GM06990 (cell line): ENCODE measurements at regions not wholly inside any gene's neighbourhood (a gene's known extent, or its start where the extent isn't known, plus 50 kb on each side); places are given as distances from the start of the nearest gene placed in this dataset.

Experiments
- DNase-seq: peaks from one replicate; pipeline ENCODE4 v3.0.0-alpha.2; 2011; ENCODE audit not compliant: insufficient read length; ENCODE audit errors: extremely low read depth
- H3K27me3 ChIP-seq: replicated peaks from 2 replicates; pipeline ENCODE4 v1.6.0; 2011; ENCODE audit warnings: low read length; ENCODE audit not compliant: control insufficient read depth, insufficient read depth
- H3K36me3 ChIP-seq: 2 replicates; pipeline ENCODE4 v1.5.1; 2011; ENCODE audit warnings: low read length; ENCODE audit not compliant: control insufficient read depth, insufficient read depth
- H3K4me3 ChIP-seq: replicated peaks from 2 replicates; pipeline ENCODE4 v1.5.1; 2011; ENCODE audit warnings: low read depth, mild to moderate bottlenecking, control low read depth, low read length
- TF ChIP-seq, protein P1 (sequence below): IDR thresholded peaks from 2 replicates; pipeline ENCODE4 v1.5.1; 2011; ENCODE audit warnings: low read length, control low read depth, mild to moderate bottlenecking, inconsistent platforms; ENCODE audit not compliant: insufficient read depth, poor library complexity, severe bottlenecking

DNA sequence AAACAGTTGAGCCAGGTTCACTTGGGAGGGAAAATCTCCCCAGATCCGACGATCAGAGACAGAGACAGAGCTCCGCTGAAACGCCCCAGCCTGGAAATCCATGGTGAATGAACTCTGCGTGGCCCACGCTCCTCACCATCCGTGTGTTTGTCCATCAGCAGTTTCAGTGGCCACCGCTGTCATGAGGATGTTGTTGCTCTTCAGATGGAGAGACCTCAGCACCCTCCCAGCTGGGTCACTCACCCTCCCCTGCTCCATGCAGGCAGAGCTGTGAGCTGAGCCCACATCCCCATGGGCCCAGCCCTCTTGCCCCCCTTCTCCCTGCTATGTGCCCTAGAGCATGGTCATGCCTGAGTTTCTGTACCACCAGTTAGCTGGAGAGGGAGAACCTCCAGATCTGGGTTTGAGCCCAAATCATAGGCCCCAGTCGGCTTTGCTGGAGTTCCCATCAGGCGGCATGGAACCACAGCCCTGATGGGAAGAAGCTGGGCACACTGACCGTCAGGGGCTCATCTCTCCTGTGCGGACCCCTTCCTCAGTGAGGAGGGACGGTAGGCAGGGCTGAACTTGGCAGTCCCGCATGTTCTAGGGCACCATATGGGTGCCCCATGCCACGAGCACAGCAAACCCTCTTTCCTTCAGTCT, 154.4 kb upstream of the COL5A1 start:
- no peaks in the 10 kb centered on the region for H3K36me3 ChIP-seq
- H3K4me3 ChIP-seq, result no peak overlapping the region
- DNase-seq, result no peak
- TF ChIP-seq, protein P1, sequence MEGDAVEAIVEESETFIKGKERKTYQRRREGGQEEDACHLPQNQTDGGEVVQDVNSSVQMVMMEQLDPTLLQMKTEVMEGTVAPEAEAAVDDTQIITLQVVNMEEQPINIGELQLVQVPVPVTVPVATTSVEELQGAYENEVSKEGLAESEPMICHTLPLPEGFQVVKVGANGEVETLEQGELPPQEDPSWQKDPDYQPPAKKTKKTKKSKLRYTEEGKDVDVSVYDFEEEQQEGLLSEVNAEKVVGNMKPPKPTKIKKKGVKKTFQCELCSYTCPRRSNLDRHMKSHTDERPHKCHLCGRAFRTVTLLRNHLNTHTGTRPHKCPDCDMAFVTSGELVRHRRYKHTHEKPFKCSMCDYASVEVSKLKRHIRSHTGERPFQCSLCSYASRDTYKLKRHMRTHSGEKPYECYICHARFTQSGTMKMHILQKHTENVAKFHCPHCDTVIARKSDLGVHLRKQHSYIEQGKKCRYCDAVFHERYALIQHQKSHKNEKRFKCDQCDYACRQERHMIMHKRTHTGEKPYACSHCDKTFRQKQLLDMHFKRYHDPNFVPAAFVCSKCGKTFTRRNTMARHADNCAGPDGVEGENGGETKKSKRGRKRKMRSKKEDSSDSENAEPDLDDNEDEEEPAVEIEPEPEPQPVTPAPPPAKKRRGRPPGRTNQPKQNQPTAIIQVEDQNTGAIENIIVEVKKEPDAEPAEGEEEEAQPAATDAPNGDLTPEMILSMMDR, result no peak
- no peaks in the 10 kb centered on the region; the same call in 1 of the 2 replicates for H3K27me3 ChIP-seq

DNA sequence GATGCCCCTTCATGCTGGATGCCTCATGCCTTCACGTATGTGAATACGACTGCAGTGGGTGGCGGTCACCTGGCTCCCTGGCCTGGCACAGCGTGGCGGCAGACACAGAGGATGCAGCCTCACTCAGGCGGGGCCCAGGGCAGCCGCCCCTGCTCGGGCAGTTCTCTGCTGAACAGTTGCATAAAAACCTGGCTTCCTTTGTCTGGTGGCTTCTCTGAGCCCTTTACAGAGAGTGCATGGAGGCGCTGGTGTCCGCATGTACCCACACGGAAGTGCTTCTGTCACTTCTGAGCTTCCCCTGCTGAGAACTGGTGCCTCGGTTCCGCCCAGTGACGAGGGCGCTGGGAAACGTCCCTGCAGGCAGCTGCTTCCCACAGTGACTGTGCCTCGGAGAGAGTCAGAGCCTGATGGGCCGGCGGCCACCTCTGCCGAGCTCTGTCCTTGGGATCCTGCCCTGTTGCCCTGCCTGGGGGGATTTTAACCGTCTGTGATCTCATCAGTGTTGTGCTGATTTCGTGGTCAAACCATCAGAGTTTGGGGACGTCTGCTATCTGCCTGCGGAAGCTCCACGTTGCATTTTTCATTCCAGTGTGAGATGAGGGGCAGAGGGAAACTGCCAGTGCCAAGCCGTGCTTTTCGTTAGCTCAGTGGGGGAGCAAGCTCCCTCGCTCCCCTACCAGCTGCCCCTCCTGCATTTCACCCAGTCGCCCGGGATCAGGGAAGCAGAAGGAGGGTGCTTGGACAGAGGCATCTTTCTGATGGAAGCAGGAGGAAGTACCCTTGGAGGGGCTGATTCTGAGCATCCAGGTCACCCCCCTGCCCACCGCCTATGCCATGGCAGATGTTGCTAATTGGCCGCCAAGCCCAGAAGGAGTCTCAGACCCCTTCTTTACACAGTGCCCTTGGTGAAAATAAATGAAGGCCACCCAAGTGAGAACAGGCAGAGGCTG, 153.0 kb upstream of the COL5A1 start:
- Histone ChIP-seq H3K4me3 (no peak overlapping the region), H3K27me3 (no peaks in the 10 kb centered on the region; the same call in 1 of the 2 replicates), H3K36me3 (no peaks in the 10 kb centered on the region)
- DNase-seq, result no peak
- TF ChIP-seq, protein P1, result no peak

- no peaks in the 10 kb centered on the region; the same call in 1 of the 2 replicates for H3K27me3 ChIP-seq
- no peak overlapping the region for H3K4me3 ChIP-seq
- H3K36me3 ChIP-seq, result no peaks in the 10 kb centered on the region
- TF ChIP-seq, protein P1, result no peak
- DNase-seq, result no peak
These were observed 151.8 kb upstream of the COL5A1 start for GRCh38 chr9:134489621-134490408.

GRCh38 chr9:134490446-134490845, 151.2 kb upstream of the COL5A1 start:
- TF ChIP-seq, protein P1, result no peak
- no peaks in the 10 kb centered on the region for H3K36me3 ChIP-seq
- DNase-seq, result no peak
- no peaks in the 10 kb centered on the region; the same call in 1 of the 2 replicates for H3K27me3 ChIP-seq
- no peak overlapping the region for H3K4me3 ChIP-seq

DNA sequence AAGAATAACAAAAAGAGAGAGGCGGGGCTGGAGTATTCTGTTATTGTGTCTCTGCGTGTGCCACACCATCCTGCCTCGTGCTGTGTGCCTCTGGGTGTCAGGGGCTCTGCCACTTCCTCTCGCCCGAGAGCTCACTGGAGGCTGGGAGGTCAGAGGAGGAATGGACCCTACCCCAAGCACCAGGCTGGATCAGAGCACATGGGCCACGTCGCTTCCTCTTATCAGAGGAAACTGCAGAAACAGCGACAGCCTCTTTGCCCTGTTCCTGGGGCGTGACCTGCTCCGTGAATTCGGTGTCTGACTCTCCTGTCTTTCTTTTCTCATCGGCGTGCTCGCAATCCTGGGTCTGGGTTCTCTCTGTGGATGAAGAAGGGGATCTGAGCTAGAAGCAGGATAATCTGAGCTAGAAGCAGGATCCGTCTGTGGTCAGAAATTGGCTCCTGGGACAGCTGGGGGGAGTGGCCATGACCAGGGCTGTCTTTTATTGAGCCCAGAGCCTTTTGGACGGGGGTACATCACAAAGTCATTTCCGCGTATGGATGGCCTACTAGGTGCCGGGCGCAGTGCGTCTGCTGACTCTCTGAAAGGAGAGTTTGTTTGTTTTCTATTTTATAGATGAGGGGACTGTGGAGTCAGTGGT, 150.3 kb upstream of the COL5A1 start:
- TF ChIP-seq, protein P1, result no peak
- no peak for DNase-seq
- H3K4me3 ChIP-seq, result no peak overlapping the region
- no peaks in the 10 kb centered on the region; the same call in 1 of the 2 replicates for H3K27me3 ChIP-seq
- H3K36me3 ChIP-seq, result no peaks in the 10 kb centered on the region
